GM18508 (cell line): ENCODE measurements at regions not wholly inside any gene's neighbourhood (a gene's known extent, or its start where the extent isn't known, plus 50 kb on each side); places are given as distances from the start of the nearest gene placed in this dataset.

Experiments
- ATAC-seq: cut with Tn5 transposase; IDR thresholded peaks from one replicate; pipeline ENCODE4 v1.9.1; 2021; ENCODE audit warnings: moderate number of reproducible peaks; ENCODE audit not compliant: insufficient read depth, unreplicated experiment

DNA sequence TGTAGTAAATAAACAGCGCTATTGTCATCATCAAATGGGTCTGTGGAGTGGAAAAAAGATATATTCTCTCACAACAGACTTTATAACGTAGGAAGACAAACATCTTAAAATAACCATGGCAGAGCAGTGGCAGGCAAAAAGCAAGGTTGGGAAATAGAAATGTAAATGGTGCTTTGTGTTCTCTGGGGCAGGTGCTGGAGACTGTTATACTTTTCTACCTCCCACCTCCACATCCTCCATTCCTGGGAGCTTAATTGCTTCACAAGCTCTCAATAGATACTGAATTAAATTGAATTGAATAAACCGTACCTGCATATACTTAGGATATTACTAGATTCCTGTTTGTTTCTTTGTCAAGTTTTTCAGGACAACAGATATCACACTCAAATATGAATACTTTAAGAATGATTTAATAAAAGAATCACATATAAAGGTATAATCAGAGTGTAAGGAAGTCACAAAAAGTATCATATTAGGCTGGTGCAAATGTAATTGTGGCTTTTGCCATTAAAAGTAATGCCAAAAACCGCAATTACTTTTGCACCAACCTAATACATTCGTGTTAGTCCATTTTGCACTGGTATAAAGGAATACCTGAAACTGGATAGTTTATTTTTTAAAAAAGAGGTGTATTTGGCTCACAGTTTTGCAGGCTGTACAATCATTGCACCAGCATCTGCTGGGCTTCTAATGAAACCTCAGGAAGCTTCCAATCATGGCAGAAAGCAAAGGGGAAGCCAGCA lies 367.3 kb downstream of the GRIA2 start:
- no peak for ATAC-seq

DNA sequence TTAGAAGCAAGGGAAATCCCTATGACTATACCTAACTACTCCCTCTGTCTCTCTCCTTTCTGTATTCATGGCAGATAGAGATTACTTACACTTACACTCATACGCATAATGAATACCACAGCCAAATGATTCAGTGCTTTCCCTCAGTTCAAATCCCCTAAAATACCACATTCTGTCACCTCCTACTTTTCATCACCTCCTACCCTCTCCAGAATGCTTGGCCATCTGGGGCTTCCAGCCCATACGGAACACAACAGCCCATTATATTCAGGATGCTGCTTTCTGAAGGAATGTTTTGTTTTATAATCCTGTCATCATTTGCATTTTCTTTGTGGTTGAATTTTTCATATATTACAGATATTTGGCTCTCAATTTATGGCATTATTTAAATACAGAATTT lies 361.6 kb downstream of the GRIA2 start:
- ATAC-seq = no peak

DNA sequence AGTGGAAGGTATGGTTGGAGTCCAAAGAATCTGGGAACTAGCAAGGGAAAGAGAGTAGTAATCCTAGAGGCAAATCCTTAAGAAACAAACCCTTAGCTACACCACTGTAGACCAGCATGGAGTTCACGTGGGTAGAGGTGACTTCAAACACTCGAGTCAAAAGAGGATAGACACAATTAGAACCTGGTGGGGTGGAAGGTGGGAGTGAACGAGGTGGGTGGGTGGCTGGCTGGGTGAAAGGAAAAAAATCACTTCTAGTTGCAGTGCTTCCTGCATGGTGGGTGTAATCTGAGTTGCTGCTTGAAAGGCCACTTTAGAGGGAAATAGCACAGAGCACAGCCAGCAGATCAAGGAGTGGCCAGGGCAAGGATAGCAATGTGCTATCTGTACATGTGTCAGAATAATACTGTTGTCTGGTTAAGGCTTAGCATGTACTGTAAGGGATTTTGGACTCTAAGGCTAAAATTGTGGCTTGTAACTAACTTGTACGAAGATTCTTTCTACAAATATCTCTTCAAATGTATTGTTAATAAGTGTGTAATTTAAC lies 356.2 kb downstream of the GRIA2 start:
- no peak for ATAC-seq

DNA sequence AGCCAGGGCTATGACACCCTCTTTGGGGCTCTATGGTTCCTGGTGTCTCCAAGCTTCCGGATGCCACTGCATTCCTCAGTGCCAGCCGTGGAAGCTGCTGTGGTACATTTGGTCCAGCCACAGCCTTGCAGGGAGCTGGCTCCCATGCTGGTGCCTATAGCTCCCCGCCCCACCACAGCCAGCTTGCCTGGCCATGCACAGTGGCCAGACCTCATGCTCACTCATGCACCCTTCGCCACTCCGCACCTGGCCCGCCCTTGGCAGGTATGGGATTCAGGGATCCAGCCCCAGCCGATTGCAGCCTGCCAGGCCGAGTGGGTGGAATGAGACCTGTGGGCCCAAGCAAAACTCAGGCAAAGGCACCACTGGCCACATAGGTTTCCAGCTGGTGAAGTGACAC lies 354.8 kb downstream of the GRIA2 start:
- ATAC-seq = no peak

DNA sequence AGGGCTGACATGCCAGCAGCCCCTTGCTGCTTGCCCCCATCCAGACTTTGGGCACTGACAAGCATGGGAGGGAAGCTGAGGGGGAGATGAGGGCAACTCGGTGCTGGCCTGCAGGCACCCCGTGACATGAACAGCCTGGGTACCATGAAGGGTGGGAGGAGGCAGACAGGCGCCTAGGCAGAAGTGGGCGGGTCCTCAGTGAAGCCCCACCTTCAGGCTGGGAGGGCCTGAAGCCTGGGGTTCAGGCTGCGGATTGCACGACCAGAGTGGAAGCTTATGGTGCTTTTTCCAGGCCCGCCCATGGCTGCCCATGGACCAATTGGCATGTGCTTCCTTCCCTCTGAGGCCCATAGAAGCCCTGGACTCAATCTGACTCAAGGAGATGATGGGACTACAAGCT lies 354.1 kb downstream of the GRIA2 start:
- no peak for ATAC-seq

DNA sequence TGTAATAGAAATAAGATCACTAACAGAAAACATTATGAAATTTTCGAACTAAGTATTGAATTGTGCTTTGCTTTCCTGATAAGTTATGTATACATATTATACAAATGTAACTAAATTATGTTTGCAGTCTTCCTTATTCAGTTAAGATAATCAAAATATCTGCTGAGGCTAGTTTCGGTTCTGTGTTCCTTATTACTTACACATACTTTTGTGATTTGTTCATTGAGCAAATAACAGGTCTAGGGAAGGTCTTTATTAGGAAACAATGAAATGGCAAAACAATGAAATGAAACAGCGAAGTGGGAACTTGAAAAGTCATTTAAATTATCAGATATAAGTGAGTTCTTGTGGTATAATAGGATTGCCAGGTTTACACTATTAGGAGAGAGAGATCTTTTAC lies 352.4 kb downstream of the GRIA2 start:
- ATAC-seq = no peak

DNA sequence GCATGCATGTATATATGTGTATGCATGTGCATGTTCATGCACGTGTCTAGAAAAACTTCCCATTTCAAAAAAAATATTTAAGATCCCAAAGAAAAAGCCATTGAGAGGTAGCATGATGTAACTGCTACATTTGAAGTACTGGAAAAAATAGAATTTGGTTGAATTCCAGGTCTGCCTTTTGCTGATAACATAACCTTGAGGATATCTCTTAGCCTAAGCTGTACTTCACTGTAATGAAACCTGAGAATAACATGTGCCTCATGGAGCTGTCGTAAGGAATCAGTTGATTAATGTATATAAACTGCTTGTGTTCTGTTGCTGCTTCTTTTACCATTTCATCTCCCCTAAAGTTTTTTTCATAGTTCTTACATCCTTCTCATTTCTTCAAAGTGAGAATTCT lies 351.8 kb downstream of the GRIA2 start:
- no peak for ATAC-seq

DNA sequence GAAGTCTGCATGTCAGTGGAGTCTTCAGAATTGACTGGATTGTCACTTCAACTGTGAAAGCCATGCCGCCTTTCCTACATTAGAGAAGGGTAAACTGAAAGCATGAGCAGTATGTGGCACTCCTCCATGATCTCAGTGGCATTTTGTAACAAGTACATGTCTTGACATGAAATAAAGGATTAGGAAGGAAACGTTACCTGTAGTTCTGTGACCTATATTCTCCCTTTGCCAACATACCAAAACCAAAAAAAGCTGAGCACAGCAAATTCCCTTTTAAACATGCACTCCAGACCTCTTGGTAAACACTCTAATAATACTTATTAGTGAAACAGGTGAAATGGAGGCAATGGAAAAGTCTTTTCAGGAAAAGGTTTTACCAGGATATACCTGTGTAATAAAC lies 344.2 kb downstream of the GRIA2 start:
- ATAC-seq = no peak

DNA sequence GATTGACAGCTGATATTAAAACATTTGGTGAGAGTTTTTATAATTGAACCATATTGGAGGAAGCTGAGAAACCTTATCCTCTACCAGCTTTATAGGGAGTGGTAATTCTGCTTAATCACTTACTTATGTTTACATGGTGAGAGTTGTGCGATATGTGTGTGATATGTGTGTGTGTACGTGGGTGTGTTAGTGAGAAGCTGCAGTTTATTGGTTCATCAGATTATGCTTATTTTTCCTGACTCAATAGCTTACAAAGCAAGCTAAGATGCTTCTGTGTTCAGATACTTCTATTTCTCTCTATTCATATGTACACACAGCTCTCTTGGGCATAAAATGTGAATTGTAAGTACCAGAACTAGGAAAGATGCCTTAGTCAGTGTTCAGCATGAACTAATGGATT lies 343.7 kb downstream of the GRIA2 start:
- ATAC-seq = no peak

DNA sequence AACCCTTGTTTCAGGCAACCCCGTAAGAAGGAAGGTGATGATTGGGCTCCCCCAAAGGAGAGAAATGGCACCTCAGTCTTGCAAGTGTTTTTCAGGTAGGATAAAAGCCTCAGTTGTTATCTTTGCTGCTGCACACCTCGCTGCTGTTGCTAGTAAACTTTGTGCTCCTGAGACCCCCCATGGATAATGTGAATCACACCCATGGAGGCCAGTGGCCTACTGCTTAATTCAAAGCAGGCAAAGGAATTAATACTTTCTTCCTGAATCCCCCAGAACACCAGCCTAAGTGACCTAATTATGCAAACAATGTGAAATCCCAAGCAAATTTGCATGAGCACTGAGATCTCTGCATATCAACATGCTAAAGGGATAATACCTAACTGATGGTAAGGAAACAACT lies 337.5 kb downstream of the GRIA2 start:
- ATAC-seq = no peak

DNA sequence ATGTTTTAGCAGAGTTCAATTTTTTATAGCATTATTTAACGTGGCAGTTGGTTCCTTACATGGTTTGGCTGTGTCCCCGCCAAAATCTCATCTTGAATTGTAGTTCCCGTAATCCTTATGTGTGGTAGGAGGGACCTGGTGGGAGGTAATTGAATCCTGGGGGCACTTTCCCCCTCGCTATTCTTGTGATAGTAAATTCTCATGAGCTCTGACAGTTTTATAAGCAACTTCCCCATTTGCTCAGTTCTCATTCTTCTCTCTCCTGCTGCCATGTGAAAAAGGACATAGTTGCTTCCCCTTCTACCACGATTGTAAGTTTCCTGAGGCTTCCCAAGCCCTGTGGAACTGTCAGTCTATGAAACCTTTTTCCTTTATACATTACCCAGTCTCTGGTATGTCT lies 329.5 kb downstream of the GRIA2 start:
- no peak for ATAC-seq

DNA sequence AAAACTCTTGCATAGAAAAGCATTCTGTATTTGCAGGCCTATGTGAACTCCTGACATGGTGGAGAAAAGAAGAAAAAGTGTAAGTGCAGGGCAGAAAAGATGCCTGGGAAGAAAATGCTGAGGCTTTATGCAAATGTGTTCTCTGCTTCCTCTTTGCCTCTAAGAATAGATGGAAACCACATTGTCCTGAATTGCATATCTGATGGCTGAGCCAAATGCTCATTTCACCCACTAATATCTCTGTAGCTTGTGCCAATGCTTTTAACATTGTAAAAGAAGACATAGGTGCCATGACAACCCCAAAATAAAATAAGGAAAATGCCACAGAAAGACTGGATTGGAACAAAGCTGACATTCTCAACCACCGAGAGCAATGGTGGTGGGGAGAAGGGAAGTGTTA lies 307.4 kb downstream of the GRIA2 start:
- ATAC-seq = no peak

DNA sequence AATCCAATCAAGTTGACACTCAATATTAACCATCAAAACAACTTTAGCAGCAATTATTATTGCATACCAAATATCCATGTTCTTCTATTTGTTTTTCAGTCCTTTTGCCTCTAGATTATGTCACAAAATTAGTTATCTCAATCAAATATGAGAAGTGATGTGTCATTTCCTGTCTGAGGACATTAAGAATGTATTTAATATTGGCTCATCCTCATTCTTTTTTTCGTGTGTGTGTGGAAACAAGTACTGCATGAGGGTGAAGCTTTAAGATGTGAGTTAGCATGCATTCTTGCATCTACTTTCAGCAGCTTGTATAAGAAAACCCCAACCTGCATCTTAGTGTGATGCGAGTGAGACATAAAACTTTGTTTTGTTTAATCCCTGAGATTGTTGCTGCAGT lies 301.4 kb downstream of the GRIA2 start:
- ATAC-seq = no peak

DNA sequence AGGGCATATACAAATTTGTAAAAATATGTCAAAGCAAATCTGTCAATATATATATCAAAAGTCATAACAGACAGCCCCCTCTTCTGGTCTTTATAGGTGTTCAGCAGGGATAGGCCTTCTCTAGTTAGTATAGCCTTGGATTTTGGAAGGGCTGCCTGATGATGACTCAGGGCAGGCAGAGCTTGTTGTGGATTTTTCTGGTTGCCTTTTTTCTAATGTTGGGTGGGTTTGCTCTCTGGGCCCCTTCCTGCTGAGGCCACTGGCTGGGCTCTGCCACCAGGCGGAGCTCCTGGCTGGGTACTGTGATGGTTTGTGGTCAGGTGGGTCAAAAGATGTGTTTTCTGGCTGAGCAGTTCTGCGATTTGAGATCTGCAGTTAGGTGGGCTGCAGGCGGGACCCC lies 294.2 kb downstream of the GRIA2 start:
- no peak for ATAC-seq

DNA sequence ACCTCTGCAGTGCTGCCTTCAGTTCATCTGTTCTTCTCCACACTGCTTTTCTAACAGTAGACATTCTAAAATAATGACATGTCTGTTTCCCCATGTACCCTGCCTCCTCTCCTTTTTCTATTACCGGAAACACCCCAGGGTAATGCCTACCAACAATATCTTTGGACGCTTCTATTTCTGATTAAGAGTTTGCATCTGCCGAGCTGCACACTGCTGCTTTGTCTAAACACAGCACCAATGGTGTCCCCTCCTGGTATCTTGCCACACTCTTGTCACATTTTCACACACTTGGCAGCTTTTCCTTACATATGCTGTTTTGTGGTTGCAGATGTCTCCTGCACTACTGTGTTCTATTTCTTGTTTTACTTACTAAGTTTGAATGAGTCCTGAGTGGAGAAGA lies 288.8 kb downstream of the GRIA2 start:
- no peak for ATAC-seq

DNA sequence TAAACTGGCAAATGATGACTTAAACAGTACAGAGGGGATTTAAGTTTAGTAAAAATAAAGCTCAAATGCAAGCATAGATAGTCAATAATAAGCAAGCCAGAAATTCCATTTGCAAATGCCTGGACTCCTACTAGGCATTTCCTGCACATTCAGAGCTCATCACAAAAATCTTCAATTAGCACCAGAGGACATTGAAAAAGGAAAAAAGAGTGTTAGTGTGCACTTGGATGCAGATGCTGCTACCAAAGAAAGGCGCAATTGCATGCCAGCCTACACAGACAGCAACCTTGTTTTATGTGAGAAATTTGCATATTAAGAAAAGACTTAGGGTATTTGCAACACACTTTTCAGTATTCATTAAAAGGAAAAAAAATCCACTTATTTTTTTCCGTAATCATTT lies 282.1 kb downstream of the GRIA2 start:
- ATAC-seq = no peak

DNA sequence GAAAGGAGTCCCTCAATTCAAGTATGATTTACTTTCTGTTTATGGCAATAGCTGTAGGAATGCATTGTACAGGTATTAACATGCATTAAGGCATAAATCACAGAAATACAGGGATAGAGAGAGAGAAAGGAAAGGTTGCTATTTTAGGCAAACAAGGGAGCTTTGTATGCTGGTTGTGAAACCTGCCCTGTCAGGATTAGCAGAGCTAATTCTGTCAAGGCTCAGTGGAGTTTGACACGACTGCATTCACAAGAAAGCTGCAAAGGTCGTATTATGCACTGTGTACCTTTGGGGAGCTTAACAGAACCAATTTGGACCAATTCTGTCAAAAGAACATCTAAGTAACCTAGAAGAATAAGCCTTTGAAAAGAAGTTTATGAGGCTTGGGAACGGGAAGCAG lies 239.3 kb downstream of the GRIA2 start:
- ATAC-seq = no peak

DNA sequence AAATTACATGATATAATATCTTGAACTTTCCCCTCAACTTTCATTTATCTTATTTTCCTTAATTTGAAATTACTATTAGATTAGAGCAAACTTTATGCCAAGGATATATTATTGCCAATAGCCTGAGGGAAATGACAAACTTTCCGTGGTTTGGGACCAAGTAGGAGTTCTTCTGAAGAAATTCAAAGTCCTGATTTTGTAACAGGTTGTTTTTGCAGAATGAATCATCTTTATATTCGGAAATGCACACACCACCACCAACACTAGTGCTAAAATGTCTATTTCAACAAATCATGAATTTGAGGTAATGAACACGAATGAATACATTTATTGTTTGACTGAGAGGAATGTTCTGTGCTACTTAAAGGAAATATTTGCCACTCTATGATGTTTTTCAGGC lies 226.7 kb downstream of the GRIA2 start:
- no peak for ATAC-seq

DNA sequence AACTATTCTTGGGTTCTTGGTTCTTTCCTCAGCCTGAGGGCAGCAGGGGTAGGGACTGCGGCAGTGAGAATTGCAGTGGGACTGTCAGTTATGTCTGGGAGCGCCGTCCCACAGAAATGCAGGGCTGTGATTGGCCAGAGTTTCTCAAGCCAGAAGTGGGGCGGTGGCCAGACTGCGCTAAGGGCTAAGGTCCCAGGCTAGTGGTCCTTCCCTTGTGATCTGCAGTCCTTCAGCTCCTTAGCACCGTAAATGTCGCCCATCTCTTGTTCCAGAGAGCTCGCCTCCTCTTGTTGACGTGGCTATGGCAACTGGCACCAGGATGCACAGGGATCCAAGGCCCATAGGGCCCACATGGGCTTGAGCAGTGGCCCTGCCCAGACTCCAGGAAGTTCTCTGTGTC lies 223.5 kb downstream of the GRIA2 start:
- ATAC-seq = no peak

DNA sequence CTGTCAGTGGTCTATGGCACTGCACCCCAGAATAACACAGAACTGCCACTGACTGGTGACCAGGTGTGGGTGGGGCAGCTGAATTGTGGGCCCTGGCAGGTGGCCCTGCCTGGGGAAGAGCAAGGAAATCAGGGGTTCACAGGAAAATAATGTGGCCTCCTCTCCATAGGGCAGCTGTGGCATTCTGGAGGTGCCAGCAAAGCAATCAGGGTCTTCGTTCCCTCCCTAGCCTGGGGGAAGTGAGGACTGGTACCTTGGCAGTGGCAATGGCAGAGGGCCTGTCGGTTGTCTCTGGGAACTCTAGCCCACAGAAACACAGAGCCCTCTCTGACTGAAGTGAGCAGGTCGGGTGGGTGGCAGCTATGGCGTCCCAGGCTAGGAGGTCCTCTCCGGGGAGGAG lies 223.0 kb downstream of the GRIA2 start:
- ATAC-seq = no peak

DNA sequence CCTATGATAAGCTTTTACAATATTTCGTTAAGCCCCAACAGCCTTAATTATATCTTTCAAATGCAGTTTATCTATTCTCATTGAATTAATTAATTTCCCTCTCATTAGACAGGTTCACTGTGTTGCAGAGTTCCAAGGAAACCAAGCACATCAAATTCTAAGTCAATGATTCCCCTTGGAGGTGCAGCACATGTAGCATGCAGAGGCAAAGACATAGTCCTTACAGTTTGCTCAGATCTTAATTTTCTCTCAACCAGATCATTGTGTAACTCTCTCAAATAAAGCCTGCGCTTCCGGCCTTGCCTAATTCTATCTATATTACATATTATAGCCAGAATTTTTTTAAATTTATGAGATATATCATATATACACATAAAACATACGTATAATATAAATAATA lies 205.4 kb downstream of the GRIA2 start:
- ATAC-seq = no peak

DNA sequence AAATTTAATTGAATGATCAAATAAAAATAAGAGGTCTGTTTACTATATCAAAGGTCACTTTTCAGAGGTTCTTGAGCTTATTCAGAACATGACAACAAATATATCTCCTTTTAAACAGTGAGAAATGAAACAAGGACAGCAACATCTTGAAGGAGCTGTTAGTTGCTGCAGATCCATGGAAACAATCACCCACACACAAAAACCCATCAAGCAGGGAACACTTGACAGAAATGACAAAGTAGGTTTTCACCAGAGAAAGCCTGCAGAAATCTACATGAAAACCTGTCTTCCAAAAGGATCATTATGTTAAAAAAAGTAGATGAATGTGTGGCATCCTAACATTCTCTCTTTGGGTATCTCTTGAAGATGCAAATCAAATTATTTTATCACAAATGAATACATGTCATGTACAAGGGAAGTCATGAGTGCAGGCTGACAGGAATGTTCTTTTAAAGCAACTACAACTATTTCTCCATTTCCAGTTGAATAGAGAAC lies 203.0 kb downstream of the GRIA2 start:
- ATAC-seq = no peak
